CD4-positive, alpha-beta T cell treated with Interferon alpha-2 for 1 hour (primary cell): ENCODE measurements at regions not wholly inside any gene's neighbourhood (a gene's known extent, or its start where the extent isn't known, plus 50 kb on each side); places are given as distances from the start of the nearest gene placed in this dataset.
"Not testable (repeated sequence)": the region's sequence is repeated elsewhere in the genome, so short reads cannot be mapped to it uniquely, and the experiment has no call there.

ENCODE experiments used
- DNase-seq, 2 donors: peaks; one replicate each; pipeline ENCODE4 v3.0.0-alpha.2; 2020 to 2022

- no peak for DNase-seq
These were observed 563.3 kb upstream of the SYNCRIP start for GRCh38 chr6:86205980-86206379.

- DNase-seq = no peak
These were observed 560.4 kb upstream of the SYNCRIP start for GRCh38 chr6:86203044-86203443.

GRCh38 chr6:86193821-86194220, 551.1 kb upstream of the SYNCRIP start:
- no peak for DNase-seq

- no peak for DNase-seq
These were observed 549.4 kb upstream of the SYNCRIP start for GRCh38 chr6:86192123-86192522.

GRCh38 chr6:86175149-86175548, 532.5 kb upstream of the SYNCRIP start:
- not testable (repeated sequence) for DNase-seq

GRCh38 chr6:86154852-86155251, 512.2 kb upstream of the SYNCRIP start:
- no peak for DNase-seq

- DNase-seq = no peak
These were observed 510.8 kb upstream of the SYNCRIP start for GRCh38 chr6:86153521-86153920.

- no peak for DNase-seq
These were observed 509.9 kb upstream of the SYNCRIP start for GRCh38 chr6:86152546-86152945.

- no peak for DNase-seq
These were observed 505.9 kb upstream of the SYNCRIP start for GRCh38 chr6:86148586-86148985.

GRCh38 chr6:86147859-86148258, 505.2 kb upstream of the SYNCRIP start:
- no peak for DNase-seq

GRCh38 chr6:86147311-86147710, 504.6 kb upstream of the SYNCRIP start:
- DNase-seq = no peak

GRCh38 chr6:86146751-86147150, 504.1 kb upstream of the SYNCRIP start:
- not testable (repeated sequence) for DNase-seq

- DNase-seq = no peak
These were observed 499.6 kb upstream of the SYNCRIP start for GRCh38 chr6:86142326-86142725.

GRCh38 chr6:86128130-86128814, 485.6 kb upstream of the SYNCRIP start:
- DNase-seq = no peak

GRCh38 chr6:86122086-86122485, 479.4 kb upstream of the SYNCRIP start:
- DNase-seq = no peak

- DNase-seq = no peak
These were observed 475.6 kb upstream of the SYNCRIP start for GRCh38 chr6:86118271-86118670.

GRCh38 chr6:86107985-86108384, 465.3 kb upstream of the SYNCRIP start:
- DNase-seq = no peak

GRCh38 chr6:86087954-86088353, 445.3 kb upstream of the SYNCRIP start:
- DNase-seq = no peak

- DNase-seq = no peak
These were observed 437.3 kb upstream of the SYNCRIP start for GRCh38 chr6:86079938-86080337.

- DNase-seq = no peak
These were observed 427.5 kb upstream of the SYNCRIP start for GRCh38 chr6:86070151-86070550.

- DNase-seq = not testable (repeated sequence)
These were observed 422.3 kb upstream of the SYNCRIP start for GRCh38 chr6:86065002-86065401.

GRCh38 chr6:86057293-86057980, 414.8 kb upstream of the SYNCRIP start:
- not testable (repeated sequence) for DNase-seq

- DNase-seq = no peak
These were observed 402.4 kb upstream of the SYNCRIP start for GRCh38 chr6:86045038-86045437.

- DNase-seq = no peak
These were observed 399.5 kb upstream of the SYNCRIP start for GRCh38 chr6:86042214-86042613.

GRCh38 chr6:86031713-86032112, 389.0 kb upstream of the SYNCRIP start:
- no peak for DNase-seq
